Ectodermal cell (in vitro differentiated cells): ENCODE measurements at regions not wholly inside any gene's neighbourhood (a gene's known extent, or its start where the extent isn't known, plus 50 kb on each side); places are given as distances from the start of the nearest gene placed in this dataset.

Source experiments
- H3K27ac ChIP-seq: 2 replicates; pipeline ENCODE4 v1.7.0; 2013; ENCODE audit warnings: mild to moderate bottlenecking, low read depth, low read length; ENCODE audit not compliant: insufficient read depth, poor library complexity, severe bottlenecking
- H3K27me3 ChIP-seq: 2 replicates; pipeline ENCODE4 v1.7.0; 2013; ENCODE audit warnings: mild to moderate bottlenecking, low read length; ENCODE audit not compliant: insufficient read depth, control insufficient read depth, poor library complexity, severe bottlenecking
- H3K36me3 ChIP-seq: one replicate; pipeline ENCODE4 v1.7.0; 2013; ENCODE audit warnings: low read length; ENCODE audit not compliant: control insufficient read depth, insufficient read depth
- H3K4me1 ChIP-seq: one replicate; pipeline ENCODE4 v1.7.0; 2013; ENCODE audit warnings: low read length; ENCODE audit not compliant: control insufficient read depth, insufficient read depth
- H3K4me3 ChIP-seq: 2 replicates; pipeline ENCODE4 v1.7.0; 2013; ENCODE audit warnings: low read depth, low read length, control low read depth; ENCODE audit not compliant: insufficient read depth
- H3K9me3 ChIP-seq: 2 replicates; pipeline ENCODE4 v1.7.0; 2013; ENCODE audit warnings: mild to moderate bottlenecking, low read length, moderate library complexity; ENCODE audit not compliant: control insufficient read depth
- WGBS, 2 experiments: methylation state at CpG; one replicate each; pipeline ENCODE4 v1.1.7; 2013; ENCODE audit warnings: missing lambda C conversion rate in 2 of 2; 5-methylcytosine and 5-hydroxymethylcytosine counted together

DNA sequence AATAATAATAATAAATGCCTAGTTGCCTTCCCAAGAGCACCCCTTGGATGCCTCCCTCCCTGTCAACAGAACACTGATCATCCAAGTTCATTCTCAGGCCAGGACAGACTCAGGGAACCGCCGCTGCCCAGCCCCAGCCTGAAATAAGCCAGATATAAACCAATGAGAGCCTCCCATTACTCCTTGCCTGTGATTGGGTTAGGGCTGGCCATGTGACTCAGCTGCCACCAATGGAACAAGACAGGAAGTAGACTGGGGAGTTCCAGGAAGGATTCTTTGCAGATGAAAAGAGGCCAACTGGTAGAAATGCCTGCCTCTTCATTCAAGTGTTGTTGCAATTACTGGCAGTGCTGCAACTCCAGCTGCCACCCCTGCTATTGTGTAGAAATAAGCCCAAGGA is 146.4 kb upstream of the TIAM1 start:
- Histone ChIP-seq H3K9me3 (no peaks in the 10 kb centered on the region), H3K4me1 (no peaks in the 10 kb centered on the region), H3K27ac (no peak overlapping the region), H3K27me3 (no peaks in the 10 kb centered on the region), H3K36me3 (peaks cover 10% of the 10 kb centered on the region), H3K4me3 (no peak overlapping the region)
- 93 to 95% methylated on average over 2 of the region's 2 CpGs for WGBS, 2 experiments

DNA sequence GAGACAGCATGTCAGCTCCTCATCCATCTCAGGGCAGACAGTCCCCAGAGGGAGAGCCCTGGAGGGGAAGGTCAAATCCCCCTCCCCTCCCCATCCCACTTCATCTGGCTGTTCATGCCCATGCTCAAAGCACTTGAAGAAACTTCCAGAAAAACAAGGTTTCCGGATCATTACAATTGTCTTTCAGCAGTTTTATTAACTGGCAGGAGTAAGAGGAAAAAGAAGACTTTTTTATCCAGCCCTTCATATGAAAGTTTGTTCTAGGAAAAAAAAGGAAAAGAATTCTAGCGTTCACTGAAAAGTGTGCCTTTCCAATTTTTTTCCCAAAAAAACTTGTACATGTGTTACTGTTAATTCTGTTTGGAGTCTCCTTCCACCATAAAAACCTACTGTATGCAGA is 145.7 kb upstream of the TIAM1 start:
- no peaks in the 10 kb centered on the region for H3K4me1 ChIP-seq
- no peaks in the 10 kb centered on the region for H3K27me3 ChIP-seq
- H3K4me3 ChIP-seq = no peak overlapping the region
- peaks cover 10% of the 10 kb centered on the region for H3K36me3 ChIP-seq
- 96 to 100% methylated on average over 1 to 2 of the region's 2 CpGs for WGBS, 2 experiments
- H3K9me3 ChIP-seq = no peaks in the 10 kb centered on the region
- H3K27ac ChIP-seq = no peak overlapping the region

DNA sequence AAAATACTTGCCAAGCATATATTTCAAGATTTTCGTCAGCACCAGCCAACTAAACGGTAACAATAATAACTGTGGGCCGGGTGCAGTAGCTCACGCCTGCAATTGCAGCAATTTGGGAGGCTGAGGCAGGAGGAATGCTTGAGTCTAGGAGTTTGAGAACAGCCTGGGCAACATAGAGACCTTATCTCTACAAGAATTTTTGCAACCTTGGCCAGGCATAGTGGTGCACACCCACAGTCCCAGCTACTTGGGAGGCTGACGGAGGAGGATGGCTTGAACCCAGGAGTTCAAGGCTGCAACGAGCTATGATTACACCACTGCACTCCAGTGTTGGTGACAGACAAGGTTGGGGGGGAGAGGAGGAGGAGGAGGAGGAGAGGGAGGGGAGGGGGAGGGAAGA is 145.0 kb upstream of the TIAM1 start:
- H3K9me3 ChIP-seq = no peaks in the 10 kb centered on the region
- H3K4me3 ChIP-seq = no peak overlapping the region
- 93 to 95% methylated on average over 6 of the region's 6 CpGs for WGBS, 2 experiments
- no peaks in the 10 kb centered on the region for H3K27me3 ChIP-seq
- H3K36me3 ChIP-seq = peaks cover 11% of the 10 kb centered on the region
- no peaks in the 10 kb centered on the region for H3K4me1 ChIP-seq
- no peak overlapping the region for H3K27ac ChIP-seq

DNA sequence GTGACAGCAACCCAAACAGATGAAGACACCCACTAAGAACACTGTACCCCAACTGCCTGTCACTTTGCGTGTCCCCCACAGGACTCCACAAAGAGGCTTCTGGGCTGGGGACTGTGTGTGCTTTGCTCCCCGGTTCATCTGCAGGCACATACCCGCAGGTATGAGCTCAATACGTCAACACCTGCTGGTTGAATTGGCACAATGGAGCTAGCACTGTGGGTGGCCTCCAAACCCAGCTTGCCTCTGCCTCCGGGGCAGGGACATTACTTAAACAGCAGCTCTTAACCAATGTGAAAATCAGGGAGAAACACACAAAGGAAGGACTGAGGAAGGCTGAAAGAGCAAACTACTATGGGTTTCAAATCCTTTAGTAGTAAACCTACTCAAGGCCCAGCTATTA is 140.2 kb upstream of the TIAM1 start:
- Histone ChIP-seq H3K9me3 (no peaks in the 10 kb centered on the region), H3K27ac (no peak overlapping the region), H3K4me3 (no peak overlapping the region), H3K27me3 (no peaks in the 10 kb centered on the region), H3K36me3 (peaks cover 13% of the 10 kb centered on the region), H3K4me1 (no peaks in the 10 kb centered on the region)
- WGBS, 2 experiments = 54 to 60% methylated on average over 5 of the region's 5 CpGs

DNA sequence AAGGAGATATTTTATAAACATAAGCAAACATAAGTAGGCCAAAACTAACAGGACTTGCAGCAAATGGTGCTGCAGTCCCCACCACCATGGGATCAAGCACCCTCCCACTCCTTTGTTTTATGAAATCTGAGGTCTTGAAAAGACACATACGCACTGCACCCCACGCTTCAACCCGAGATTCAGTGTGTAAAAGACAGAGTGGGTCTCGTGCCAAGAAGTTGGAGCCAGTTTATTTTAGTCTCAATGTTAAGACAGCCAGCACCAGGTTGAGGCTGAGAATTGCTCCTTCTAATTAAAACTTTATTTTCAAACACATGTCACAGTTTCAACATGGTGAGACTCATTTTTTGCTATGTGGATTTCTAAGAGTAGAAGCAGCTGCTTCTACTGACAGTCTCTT is 139.1 kb upstream of the TIAM1 start:
- Histone ChIP-seq H3K9me3 (no peaks in the 10 kb centered on the region), H3K27me3 (no peaks in the 10 kb centered on the region), H3K27ac (no peak overlapping the region), H3K4me3 (no peak overlapping the region), H3K36me3 (peaks cover 13% of the 10 kb centered on the region), H3K4me1 (peaks cover 3% of the 10 kb centered on the region)
- 95 to 99% methylated on average over 4 of the region's 4 CpGs for WGBS, 2 experiments

DNA sequence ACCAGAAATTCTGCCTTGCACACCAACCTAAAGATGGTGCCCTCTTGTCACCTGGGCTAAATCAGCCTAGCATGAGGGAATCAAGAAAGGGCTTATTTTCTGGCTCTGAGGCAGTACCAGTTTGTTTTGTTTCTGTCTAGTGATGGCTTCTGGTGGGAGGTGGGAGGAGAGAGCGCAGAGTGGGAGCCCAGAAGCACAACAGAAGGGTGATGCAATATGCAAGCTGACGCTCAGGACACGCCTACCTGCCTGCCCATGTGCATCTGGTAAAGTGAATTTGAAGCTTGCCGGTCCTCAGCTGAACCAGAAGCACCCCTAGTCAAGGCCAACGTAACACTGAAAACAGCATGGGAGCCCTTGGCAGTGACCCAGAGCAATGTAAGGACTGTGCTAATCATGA is 138.4 kb upstream of the TIAM1 start:
- Histone ChIP-seq H3K27me3 (no peaks in the 10 kb centered on the region), H3K4me3 (no peak overlapping the region), H3K4me1 (peaks cover 3% of the 10 kb centered on the region), H3K36me3 (peaks cover 13% of the 10 kb centered on the region), H3K9me3 (no peaks in the 10 kb centered on the region), H3K27ac (no peak overlapping the region)
- WGBS, 2 experiments = 97 to 98% methylated on average over 5 of the region's 5 CpGs

DNA sequence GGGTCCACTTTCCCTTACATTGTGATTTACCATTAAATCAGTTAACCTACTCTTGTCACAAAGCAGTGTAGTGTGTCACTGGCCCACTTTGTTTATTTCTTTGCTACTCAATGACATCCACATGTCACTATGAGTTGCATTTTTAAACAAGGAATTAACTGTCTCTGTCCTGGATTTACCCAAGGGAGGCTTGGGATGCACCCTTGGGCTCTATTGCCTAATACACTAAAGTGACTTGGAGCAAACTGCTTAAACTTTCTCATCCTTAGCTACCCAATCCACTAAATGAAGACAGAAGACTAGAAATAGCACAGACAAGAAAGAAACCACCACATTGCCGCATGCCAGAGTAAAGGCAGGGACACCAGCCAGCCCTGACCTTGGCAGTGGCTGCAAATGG is 136.2 kb upstream of the TIAM1 start:
- 87 to 94% methylated on average over 1 of the region's 1 CpG for WGBS, 2 experiments
- H3K9me3 ChIP-seq = no peaks in the 10 kb centered on the region
- H3K4me1 ChIP-seq = peaks cover 3% of the 10 kb centered on the region
- peaks cover 4% of the 10 kb centered on the region for H3K36me3 ChIP-seq
- H3K4me3 ChIP-seq = no peak overlapping the region
- H3K27me3 ChIP-seq = no peaks in the 10 kb centered on the region
- no peak overlapping the region for H3K27ac ChIP-seq

DNA sequence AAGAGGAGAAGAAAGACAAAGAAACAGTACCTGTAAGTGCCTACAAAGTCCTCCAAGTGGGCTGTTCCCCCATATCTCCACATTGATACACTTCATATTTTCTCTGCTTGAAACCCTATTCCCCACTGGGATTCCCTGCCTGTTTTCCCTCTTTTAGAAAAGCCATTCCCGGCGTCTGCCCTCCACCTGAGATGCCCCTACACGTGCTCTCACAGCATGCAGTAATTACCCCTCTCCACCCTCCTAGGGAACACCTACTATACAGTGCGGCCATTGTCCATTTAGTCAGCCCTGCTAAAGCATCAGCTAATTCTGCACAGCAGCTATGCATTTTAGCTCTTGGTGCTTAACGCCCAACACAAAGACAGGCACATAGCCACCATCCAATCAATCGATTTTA is 135.7 kb upstream of the TIAM1 start:
- 53 to 65% methylated on average over 6 of the region's 6 CpGs for WGBS, 2 experiments
- no peaks in the 10 kb centered on the region for H3K9me3 ChIP-seq
- no peaks in the 10 kb centered on the region for H3K27me3 ChIP-seq
- no peak overlapping the region for H3K4me3 ChIP-seq
- H3K4me1 ChIP-seq = peaks cover 3% of the 10 kb centered on the region
- H3K36me3 ChIP-seq = peaks cover 4% of the 10 kb centered on the region
- H3K27ac ChIP-seq = no peak overlapping the region

DNA sequence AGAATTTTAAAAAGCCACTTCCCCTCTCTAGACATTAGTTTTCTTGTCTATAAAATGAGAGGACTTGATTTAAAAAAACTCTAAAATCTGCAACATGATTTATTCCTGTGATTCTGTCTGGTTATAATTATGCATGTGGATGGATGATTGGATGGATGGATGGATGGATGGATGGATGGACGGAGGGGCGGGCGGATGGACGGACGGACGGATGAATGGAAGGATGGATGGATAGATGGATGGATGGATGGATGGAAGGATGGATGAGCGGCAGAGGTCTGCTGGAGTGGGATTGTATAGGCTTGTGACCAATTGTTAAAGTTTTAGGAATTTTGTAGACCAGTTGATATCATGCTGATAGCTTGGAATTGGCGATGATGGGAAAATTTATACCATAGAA is 135.2 kb upstream of the TIAM1 start:
- Histone ChIP-seq H3K4me1 (peaks cover 3% of the 10 kb centered on the region), H3K27me3 (no peaks in the 10 kb centered on the region), H3K36me3 (peaks cover 4% of the 10 kb centered on the region), H3K4me3 (no peak overlapping the region), H3K27ac (no peak overlapping the region), H3K9me3 (no peaks in the 10 kb centered on the region)
- 90 to 96% methylated on average over 7 of the region's 8 CpGs for WGBS, 2 experiments

DNA sequence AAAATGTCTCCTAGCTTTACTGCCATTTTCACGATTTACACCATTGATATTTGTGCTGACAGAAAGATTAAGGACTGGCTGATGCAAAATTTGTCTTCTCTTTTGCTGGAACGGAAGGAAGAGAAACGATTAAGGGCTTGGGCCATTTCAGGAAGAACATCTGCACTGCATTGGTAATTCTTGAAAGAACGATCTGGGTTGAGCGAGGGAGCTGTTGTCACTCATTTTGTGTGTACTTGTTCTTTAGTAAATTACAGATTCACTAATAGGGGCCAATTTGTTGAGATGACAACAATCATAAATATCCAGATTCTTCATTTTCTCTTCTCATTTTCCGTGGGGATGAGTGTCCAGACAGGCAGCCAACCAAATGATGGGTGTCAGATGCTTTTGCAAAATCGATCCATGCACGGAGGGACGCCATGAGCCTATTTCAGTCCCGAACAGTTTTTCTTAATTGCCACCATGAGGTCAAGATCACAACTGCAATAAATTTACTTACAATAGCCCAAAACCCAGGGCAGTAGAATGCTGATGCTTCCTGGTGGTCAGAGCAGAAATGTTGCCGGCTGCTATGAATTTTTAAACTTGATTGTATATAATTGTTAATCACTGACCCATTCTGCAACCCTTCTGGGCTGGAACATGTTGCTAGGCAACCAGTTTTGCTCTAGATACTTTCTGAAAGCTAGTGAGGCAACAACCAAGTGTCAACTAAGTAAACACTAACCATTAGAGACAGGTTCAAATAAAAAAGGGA is 132.4 kb upstream of the TIAM1 start:
- WGBS, 2 experiments = 90 to 96% methylated on average over 11 of the region's 11 CpGs
- Histone ChIP-seq H3K4me3 (no peak overlapping the region), H3K27me3 (no peaks in the 10 kb centered on the region), H3K27ac (no peak overlapping the region), H3K9me3 (no peaks in the 10 kb centered on the region), H3K4me1 (peaks cover 3% of the 10 kb centered on the region), H3K36me3 (no peaks in the 10 kb centered on the region)

DNA sequence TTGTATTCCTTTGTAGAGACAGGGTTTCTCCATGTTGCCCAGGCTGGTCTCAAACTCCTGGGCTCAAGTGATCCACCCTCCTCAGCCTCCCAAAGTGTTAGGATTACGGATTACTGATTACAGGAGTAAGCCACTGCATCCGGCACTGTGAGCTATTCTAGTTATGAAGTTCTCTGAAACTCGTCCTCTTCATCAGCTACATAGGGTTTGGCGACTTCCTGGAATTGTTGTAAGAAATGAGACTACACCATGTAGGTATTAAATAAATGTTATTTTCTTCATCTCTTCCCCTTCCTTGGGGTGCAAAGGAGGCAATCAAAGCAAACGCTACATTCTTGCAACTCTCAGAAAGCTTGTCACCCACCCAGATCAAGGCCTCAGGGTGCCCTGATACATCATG is 131.2 kb upstream of the TIAM1 start:
- 94 to 96% methylated on average over 4 to 5 of the region's 5 CpGs for WGBS, 2 experiments

More for the DNA sequence above, 131.2 kb upstream of the TIAM1 start:
- no peaks in the 10 kb centered on the region for H3K27me3 ChIP-seq
- no peaks in the 10 kb centered on the region for H3K36me3 ChIP-seq
- H3K4me3 ChIP-seq = no peak overlapping the region
- no peak overlapping the region for H3K27ac ChIP-seq
- no peaks in the 10 kb centered on the region for H3K9me3 ChIP-seq
- peaks cover 9% of the 10 kb centered on the region for H3K4me1 ChIP-seq
